ENCODE measurements at regions not wholly inside any gene's neighbourhood (a gene's known extent, or its start where the extent isn't known, plus 50 kb on each side); places are given as distances from the start of the nearest gene placed in this dataset.

- TF ChIP-seq CTCF (IDR thresholded peaks at IDR 0.05) (no peak), POLR2AphosphoS5 (IDR thresholded peaks at IDR 0.05; ENCODE audit: insufficient read depth in 1 of 2, low read depth in 1 of 2) (no peak), POLR2A (IDR thresholded peaks at IDR 0.05) (no peak)
These were observed 159.7 kb downstream of the SERPINI1 start for GRCh38 chr3:167895178-167895577.

Data from vagina (tissue), 2 donors.